GM21529 (cell line): ENCODE measurements at regions not wholly inside any gene's neighbourhood (a gene's known extent, or its start where the extent isn't known, plus 50 kb on each side); places are given as distances from the start of the nearest gene placed in this dataset.

ENCODE experiments used
- ATAC-seq: cut with Tn5 transposase; IDR thresholded peaks from one replicate; pipeline ENCODE4 v1.9.1; 2021; ENCODE audit not compliant: unreplicated experiment

DNA sequence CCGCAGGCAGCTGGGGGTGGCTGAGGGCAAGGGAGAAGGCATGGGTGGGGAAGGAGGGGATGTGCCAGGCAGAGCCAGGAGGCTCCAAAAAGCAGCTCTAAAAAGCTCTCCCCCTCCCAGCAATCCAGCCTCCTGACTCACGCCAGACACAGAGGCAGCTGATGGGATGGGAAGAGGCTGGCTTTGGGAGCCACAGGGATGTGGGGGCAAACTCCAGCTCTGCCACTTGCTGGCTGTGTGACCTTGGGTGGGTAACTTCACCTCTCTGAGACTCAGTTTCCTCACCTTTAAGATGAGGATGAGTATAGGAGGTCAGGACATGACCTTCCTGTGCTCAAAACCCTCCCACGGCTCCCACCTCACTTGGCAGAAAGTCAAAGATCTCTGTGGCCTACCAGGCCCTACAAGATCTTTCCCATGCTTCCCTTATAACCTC is 148.9 kb downstream of the CEBPB start:
- no peak for ATAC-seq

DNA sequence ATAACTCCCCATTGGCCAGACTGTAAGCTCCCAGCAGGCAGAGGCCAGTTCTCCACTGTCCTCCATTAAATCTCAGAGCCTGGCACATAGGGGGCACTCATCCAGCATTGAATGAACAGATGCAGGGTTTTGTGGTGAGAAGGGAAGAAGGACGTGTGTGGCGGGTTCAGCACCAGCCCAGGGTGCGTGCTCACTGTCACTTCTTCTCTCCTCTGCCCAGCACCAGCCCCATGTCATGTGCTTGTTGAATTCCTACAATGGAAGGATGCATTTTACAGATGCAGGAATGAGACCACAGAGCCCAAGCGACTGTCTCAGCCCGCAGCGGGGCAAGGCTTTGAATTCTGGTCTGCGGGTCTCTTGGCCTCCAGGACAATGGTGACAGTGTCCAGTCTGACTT is 149.9 kb downstream of the CEBPB start:
- ATAC-seq, result no peak

GRCh38 chr20:50341050-50341449 is 150.4 kb downstream of the CEBPB start:
- ATAC-seq, result no peak

DNA sequence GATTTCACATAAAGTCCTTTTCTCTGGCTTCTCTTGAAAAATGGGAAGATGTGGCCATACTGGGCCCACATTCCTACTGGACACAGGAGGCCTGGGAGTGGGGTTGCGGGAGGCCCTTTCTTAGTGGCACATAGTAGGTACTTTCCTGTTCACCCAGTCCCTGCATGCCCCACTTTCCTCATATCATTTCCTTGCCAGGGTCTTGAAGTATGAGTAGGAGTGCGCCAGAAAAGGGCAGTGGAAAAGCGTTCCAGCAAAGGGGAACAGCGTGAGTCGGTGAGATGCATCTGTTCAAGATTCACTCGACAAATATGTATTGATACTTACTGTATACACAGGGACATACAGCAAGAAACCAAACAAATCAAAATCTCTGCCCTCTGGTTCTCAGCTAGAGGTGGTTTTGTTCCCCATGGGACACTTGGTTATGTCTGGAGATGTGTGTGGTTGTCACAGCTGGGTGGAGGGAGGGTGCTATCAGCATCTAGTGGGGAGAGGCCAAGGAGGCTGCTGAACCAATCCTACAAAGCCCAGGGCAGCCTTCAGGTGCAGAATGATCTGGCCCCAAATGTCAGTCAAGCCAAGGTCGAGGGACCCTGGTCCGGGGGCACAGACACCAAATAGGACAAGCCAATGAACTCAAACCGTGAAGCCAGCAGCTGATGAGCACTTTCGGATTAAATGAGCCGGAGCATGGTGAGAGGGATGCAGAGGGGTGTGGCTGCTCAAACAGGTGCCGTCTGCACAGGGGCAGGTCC is 151.4 kb downstream of the CEBPB start:
- ATAC-seq, result no peak

- no peak for ATAC-seq
These were observed 152.0 kb downstream of the CEBPB start for GRCh38 chr20:50342638-50343102.

DNA sequence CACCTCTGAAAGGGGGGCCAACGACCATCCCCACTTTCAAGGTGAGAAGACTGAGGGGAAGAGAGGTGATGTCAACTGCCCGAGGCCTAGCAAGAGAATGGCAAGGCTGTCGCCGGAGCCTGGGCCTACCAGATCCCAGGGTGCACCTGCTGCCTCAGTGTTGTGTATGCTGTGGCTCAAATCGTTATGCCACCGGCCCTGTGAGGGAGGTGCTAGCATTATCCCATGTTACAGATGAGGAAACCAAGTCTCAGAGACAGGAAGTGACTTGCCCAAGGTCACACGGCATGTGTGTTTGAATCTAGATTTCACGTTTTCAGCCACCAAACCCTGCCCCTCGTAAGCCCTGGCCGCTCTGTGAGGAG is 152.5 kb downstream of the CEBPB start:
- ATAC-seq, result no peak

GRCh38 chr20:50343490-50344179 is 153.0 kb downstream of the CEBPB start:
- no peak for ATAC-seq

GRCh38 chr20:50344232-50345071 is 153.8 kb downstream of the CEBPB start:
- no peak for ATAC-seq

GRCh38 chr20:50345712-50346373 is 155.2 kb downstream of the CEBPB start:
- ATAC-seq, result no peak

GRCh38 chr20:50346374-50347283 is 156.0 kb downstream of the CEBPB start:
- no peak for ATAC-seq

DNA sequence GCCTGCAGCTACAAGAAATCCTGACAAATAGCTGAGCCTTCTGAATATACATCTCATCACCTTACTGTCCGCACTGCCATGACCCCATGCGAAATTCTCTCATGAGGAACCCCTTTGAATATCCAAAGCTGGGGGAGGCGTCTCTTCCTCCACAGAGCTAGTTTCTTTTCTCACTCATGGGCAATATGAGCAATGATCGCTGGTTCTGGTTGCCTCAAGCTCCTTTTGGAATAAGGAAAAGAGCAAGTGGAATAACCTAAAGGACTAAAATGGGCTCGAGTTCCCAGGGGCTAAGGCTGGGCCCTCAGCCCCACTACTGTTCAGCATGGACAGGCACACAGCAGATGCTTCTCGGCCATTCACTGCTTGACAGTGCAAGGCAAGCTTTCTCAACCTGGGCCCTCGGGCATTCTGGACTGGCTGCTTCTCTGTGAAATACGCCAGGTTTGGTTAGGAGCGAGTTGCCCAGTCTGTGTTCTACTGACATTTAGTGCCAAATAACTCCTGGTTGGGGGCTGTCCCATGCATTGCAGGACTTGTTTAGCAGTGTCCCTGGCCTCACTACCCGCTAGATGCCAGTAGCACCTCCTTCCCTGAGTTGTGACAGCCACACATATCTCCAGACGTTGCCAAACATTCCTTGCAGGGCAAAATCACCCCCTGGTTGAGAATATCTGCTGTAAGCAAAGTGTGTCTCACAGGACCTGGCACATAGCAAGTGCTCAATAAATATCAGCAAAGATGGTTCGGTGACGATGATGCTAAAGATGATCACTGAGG is 156.8 kb downstream of the CEBPB start:
- no peak for ATAC-seq

DNA sequence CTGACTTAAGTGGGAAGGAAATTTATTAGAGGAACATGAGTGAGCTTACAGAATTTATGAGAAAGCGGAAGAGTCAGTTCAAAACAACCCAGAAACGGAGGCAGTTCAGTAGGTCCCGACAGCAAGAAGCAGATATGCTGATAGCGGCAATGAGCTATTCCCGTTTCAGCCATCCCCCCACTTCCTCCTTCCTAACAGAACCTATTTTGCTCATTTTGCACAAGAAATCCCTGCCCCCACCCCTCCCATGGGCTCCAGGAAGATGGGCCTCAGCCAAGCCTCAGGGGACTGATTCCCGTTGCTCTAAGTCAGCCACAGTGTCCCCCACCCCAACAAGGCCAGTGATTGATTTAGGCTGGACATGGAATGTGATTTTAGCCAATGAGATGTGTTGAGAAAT is 157.5 kb downstream of the CEBPB start:
- ATAC-seq, result no peak

GRCh38 chr20:50350510-50351249 is 159.5 kb upstream of the PTPN1 start:
- no peak for ATAC-seq

- no peak for ATAC-seq
These were observed 158.6 kb upstream of the PTPN1 start for GRCh38 chr20:50351541-50351940.

GRCh38 chr20:50353289-50353961 is 156.8 kb upstream of the PTPN1 start:
- ATAC-seq, result no peak

DNA sequence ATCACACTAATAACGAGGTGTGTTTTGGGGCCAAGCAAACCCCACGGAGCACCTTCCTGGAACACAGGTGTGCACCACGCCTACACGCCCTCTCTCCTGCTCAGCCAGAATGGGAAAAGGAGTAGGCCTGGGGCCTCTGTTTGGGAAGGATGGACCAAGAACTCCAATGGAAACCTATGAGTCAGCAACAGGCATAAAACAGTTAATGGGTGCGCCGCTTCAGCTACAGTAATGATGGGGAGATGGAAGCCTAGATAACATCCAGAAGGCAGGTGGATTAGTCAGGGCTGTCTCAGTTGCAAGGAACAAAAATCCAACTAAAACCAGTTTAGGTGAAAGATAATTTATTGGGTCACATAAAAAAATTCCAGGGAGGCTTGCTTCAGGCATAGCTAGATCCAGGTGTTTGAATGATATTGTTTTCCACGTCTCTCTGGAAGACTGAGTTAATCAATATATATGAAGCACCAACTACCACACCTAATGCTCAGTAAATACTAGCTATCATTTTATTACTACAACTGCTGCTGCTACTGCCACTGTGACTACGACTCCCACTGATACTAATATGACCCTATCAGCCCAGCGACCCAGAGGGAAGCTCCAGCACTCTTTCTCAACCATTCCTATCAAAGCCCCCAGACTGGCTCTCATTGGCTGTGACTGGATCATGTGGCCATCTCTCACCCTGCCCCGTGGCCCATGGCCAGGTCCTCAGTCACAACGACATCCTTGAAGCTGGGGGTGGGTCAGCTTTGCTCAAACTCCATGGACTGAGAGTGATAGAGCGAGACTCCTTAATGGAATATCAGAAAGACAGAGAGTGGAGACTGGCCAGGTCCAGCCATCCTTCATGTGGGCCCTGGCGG is 155.2 kb upstream of the PTPN1 start:
- ATAC-seq, result no peak
